ENCODE measurements at regions not wholly inside any gene's neighbourhood (a gene's known extent, or its start where the extent isn't known, plus 50 kb on each side); places are given as distances from the start of the nearest gene placed in this dataset.
"Not testable (repeated sequence)": the region's sequence is repeated elsewhere in the genome, so short reads cannot be mapped to it uniquely, and the experiment has no call there.

DNA sequence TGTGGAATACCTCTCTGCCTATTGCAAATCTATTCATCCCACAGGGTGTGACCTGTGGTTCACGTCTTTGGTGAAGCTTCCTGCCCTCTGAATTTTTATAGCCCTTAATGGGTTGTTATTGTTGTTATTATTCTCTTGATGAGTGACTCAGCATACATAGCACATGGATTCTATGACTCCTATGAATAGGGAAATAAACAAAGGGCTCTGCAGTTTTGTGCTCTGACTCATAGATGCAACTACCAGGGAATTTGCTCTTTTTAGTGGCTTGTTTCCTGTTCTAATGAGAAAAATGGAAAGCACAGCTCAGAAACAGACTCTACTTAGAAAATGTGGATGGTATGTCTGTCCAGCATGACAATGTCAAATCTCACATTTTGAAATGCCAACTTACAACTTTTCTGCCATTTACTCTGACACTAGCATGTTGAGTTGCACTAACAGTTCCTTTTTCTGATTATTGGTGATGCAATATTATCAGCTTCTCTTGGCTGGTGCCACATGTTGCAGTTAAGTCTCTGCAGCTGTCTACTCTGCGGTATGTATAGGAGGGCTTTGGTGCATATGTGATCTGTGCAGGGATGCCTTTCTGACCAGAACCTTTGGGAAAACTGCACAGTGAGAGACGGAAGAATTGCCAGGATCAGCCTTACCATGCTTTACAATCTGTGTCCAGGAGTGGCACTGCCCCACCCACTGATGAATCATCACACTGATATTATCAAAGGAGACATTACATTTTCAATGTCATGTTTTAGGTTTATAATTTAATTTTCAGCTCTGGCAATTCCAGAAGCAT, 996.4 kb upstream of the WWC1 start:
- no peak for DNase-seq (ENCODE audit: extremely low read depth in 1 of 2, low read depth in 1 of 2)

GRCh38 chr5:167295681-167296005, 995.8 kb upstream of the WWC1 start:
- DNase-seq (ENCODE audit: extremely low read depth in 1 of 2, low read depth in 1 of 2): no peak

DNA sequence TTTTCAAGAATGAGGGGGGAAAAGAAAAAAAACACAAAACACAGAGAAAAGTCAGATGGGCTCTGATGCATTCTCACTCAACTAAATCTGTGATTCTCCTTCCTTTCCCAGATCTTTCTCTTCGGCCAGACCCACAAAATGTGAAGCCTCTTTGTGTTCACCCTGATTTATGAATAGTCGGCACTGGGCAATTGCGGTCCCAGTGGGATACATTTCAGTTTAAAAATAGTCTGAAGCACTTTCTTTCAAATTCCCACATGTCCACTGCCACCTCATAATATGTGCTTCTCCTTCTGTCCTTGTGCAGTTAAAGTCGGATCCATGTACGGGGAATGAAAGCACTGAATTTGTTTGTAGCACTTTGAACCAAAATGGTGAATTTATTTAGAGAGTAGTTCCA, 995.4 kb upstream of the WWC1 start:
- no peak for DNase-seq (ENCODE audit: extremely low read depth in 1 of 2, low read depth in 1 of 2)

DNA sequence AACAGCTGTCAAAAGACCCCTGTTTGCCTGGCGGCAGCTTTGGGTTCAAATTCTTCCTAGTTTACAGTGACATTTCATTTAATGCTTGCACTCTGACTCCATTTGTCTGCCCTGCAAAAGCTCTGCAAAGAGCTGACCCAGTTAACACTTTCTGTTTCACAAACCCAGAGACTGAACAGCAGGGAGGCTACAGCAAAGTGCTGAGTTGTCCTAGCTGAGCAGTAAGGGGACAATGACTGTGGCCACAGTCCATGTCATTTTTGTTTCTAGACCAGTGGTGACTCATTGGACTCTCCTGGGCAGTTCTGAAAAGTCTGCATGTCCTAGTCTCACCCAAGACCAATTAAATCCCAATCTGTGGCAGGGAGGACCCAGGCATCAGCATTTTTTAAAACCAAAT, 994.8 kb upstream of the WWC1 start:
- DNase-seq (ENCODE audit: extremely low read depth in 1 of 2, low read depth in 1 of 2): no peak

DNA sequence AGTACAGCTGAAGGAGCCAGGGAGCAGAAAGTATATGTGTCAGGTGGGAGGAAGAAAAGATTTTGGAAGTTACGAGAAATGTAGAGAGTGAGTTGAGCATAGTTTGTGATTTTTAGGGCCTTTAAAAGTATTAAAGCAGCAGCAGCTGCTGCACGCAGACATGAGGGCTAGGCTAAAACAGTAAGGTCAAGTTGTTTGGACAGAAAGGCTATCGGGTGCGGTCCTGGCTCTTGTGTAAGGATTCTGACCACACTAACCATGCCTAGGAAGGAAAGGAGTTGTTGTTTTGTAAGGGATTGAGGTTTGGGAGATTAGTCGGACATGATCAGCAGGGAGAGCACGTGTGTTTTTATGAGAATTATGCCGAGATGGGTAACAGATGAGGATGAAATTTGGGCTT, 991.6 kb upstream of the WWC1 start:
- not testable (repeated sequence) for DNase-seq (ENCODE audit: extremely low read depth in 1 of 2, low read depth in 1 of 2)

DNA sequence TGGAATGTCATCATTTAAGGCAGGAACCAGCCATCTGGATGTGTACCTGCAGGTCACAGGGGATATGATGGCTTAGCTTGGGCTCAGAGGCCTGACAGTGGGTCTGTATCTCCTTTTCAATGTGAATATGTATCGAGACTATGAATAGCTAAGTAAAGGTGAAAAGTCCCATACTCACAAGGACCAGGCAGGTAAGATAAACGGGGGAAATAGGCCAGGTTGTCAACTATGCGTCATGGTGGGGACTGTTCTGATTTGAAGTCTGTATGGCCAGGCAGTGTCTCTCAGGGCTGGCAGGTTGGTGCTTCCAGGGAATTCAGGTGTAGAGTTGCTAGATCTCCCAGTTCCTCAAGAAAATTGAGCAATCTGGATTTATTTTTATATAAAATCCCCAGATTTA, 987.9 kb upstream of the WWC1 start:
- no peak for DNase-seq (ENCODE audit: extremely low read depth in 1 of 2, low read depth in 1 of 2)

- DNase-seq (ENCODE audit: extremely low read depth in 1 of 2, low read depth in 1 of 2): no peak
Measured at GRCh38 chr5:167304834-167305469, 986.5 kb upstream of the WWC1 start.

DNA sequence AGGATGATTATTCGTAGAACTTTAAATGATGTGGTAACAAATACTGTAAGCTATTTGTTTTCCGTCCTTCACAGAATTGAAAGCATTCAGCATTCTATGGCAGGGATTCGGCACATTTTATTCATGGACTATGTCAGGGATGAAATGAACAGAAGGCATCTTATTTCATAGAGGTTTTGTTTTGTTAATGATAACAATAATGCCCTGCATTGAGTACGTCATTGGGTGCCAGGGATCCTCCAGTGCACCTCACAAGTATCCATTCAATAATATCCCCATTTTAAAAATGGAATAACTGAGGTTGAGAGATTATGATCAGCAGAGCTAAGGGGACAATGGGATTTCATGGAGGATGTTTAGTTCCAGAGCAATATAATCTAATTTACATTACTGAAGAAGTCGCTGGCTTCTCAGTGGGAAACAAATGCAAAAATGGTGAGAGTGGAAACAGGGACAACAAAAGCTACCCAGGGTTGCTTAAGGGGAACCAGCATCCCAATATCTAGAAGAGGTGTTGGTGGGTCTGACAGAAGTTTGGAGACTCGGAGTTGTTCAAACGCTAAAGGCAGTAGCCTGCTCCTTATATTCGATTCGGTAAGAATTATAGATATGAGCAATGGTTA, 985.7 kb upstream of the WWC1 start:
- DNase-seq (ENCODE audit: extremely low read depth in 1 of 2, low read depth in 1 of 2): no peak

- DNase-seq (ENCODE audit: extremely low read depth in 1 of 2, low read depth in 1 of 2): no peak
Measured at GRCh38 chr5:167307042-167307441, 984.4 kb upstream of the WWC1 start.

DNA sequence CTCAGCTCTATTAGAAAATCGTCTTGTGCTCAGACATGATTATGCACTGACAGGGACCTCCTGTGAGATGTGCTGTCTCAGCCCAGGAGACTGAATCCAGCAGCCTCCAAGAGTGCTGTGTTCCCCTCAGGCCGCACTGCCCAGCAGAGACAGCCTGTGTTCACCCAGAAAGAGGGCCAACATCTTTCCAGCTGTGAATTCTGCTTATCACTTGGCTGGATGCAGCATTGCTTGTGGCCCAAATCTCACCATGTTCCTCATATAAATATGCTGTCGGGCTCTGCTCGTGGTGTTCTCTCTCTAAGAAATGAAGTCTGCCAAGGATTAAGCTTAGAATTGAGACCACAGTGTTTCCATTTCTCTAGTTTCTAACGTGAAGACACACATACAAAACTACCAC, 983.0 kb upstream of the WWC1 start:
- no peak for DNase-seq (ENCODE audit: extremely low read depth in 1 of 2, low read depth in 1 of 2)

DNA sequence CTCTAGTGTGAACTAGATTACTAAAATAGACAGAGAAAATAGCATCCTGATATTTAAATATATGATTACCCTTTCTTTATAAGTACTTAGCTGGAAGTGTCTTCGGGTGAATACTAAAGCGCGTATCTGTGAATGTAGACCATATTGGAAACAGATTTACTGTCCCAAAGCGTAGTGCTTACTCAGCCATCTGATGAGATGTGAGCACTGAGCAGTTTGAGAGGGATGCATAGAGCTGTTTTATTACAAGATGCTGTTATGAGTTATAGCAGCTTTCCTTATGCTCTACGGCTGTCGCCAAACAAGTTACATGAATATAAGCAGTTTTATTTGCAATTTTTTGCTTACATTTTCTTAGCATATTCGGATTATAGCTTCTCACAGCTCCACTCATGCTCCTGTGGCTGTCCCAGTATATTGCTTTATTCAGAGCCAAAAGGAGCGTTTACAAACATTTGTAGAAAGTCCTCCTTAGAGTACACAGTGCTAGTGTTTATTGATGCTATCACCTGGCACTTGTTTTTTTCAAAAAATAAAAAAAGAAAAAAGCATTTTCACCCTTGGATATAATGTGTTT, 981.4 kb upstream of the WWC1 start:
- DNase-seq (ENCODE audit: extremely low read depth in 1 of 2, low read depth in 1 of 2): no peak

DNA sequence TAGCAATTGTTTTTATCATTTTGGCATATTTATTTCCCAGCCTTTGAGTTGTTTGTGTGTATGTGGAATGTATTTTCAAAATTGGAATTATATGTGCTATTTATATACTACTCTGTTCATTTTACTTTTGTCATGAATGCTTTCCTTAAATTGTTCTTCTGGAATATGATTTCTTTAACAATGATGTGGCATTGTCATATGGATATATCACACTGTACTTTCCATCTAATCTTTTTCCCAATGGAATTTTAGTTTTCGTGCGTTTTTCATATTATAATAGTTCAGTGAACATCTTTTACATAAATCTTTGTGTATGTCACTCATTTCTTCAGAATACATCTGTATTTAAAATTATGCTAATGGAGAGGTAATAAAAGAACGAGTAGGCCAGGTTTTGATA, 980.1 kb upstream of the WWC1 start:
- no peak for DNase-seq (ENCODE audit: extremely low read depth in 1 of 2, low read depth in 1 of 2)

DNA sequence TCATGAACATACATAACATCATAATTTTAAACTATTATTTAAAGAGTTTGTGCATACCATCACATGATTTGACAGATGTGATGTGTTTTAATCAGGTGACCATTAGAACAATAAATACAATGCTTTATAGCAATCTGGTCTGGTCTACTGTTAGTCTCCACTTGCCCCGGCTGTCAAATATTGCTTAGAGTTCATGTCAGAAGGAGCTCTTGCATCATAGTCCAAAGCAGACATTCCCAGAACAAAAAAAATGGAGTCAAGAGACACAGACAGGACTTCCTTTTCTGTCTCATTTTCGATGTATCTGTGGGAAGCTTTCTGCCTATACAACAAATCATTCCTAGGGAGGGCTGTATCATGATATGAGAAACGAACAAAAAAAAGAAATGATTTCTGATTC, 979.2 kb upstream of the WWC1 start:
- no peak for DNase-seq (ENCODE audit: extremely low read depth in 1 of 2, low read depth in 1 of 2)

GRCh38 chr5:167315762-167316161, 975.7 kb upstream of the WWC1 start:
- no peak for DNase-seq (ENCODE audit: extremely low read depth in 1 of 2, low read depth in 1 of 2)

DNA sequence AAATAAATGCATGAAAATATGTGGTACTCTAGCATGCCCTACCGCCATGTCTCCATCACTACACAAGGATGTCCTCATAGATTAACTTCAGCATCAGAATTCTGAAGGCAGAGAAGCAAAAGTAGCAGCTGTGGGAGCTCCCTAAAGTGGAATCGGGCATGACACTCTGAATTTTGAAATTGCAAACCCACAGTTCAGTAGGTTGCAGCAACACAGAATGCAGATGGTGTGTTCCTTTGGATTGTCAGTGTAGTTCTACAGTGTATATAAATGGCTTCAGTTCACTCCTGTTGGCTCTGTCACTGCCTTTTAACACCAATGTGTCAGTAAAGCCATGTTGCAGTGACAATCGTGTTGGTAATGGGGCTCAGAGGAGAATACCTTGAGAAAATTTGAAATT, 973.6 kb upstream of the WWC1 start:
- no peak for DNase-seq (ENCODE audit: extremely low read depth in 1 of 2, low read depth in 1 of 2)

DNA sequence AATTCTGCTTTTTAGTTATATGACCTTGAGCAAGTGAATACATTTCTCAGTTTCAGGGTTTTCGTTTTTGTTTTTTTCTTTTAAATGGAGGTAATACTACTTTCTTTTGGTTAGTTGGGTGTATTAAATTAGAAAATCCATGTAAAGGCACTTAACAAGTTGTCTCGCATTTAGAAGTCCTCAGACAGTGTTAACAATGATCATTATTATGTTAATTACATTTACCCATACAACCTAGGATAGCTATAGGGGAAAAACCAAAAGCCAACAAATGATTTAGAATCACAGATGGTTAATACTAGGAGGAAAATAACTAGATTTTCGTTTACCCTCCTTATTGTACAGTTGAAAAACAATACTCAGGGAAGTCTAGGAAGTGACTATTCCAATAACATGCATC, 972.2 kb upstream of the WWC1 start:
- no peak for DNase-seq (ENCODE audit: extremely low read depth in 1 of 2, low read depth in 1 of 2)

DNA sequence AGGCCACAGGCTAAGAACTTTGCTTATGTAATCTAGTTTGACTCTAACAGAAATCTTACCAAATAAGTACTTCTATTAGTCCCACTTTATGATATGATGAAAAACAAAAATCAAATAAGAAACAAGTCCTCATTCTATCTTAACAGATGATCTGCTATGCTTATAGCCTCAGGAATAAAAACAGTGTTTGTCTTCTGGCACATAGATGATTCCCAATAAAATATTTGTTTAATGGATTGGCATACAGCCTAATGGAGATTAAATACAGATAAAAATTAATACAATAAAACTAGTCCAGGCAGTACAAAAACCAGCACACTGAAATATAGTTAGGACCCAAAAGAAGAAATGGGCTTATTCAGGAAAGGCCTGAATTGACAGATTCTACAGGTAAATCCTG, 971.4 kb upstream of the WWC1 start:
- DNase-seq (ENCODE audit: extremely low read depth in 1 of 2, low read depth in 1 of 2): no peak

DNA sequence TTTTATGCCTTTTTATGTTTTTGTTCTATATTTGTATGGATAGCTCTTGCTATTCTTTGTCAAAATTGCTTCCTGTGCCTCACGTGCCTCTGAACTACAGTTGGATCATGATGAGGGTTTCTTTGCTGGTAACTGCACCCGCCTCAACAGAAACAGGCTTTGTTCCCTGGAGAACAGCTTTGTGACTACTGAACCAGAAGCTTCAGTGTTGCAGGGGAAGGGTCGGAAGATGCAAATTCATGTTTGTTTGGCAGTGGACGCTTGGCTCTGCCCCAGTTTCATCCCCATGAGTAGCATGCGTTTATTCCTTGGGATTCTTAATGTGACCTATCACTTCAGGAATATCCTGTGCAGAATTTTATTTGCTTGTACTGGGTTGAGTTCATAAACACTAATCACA, 959.1 kb upstream of the WWC1 start:
- no peak for DNase-seq (ENCODE audit: extremely low read depth in 1 of 2, low read depth in 1 of 2)

GRCh38 chr5:167336161-167336560, 955.3 kb upstream of the WWC1 start:
- no peak for DNase-seq (ENCODE audit: extremely low read depth in 1 of 2, low read depth in 1 of 2)

GRCh38 chr5:167339205-167339604, 952.2 kb upstream of the WWC1 start:
- no peak for DNase-seq (ENCODE audit: extremely low read depth in 1 of 2, low read depth in 1 of 2)

- no peak for DNase-seq (ENCODE audit: extremely low read depth in 1 of 2, low read depth in 1 of 2)
Measured at GRCh38 chr5:167346461-167346860, 945.0 kb upstream of the WWC1 start.
